Inflammatory macrophage (primary cell): ENCODE measurements at regions not wholly inside any gene's neighbourhood (a gene's known extent, or its start where the extent isn't known, plus 50 kb on each side); places are given as distances from the start of the nearest gene placed in this dataset.
"Not testable (repeated sequence)": the region's sequence is repeated elsewhere in the genome, so short reads cannot be mapped to it uniquely, and the experiment has no call there.

Experiments
- DNase-seq, 2 donors: peaks; one replicate each; pipeline ENCODE4 v3.0.0-alpha.2; 2020 to 2022

DNA sequence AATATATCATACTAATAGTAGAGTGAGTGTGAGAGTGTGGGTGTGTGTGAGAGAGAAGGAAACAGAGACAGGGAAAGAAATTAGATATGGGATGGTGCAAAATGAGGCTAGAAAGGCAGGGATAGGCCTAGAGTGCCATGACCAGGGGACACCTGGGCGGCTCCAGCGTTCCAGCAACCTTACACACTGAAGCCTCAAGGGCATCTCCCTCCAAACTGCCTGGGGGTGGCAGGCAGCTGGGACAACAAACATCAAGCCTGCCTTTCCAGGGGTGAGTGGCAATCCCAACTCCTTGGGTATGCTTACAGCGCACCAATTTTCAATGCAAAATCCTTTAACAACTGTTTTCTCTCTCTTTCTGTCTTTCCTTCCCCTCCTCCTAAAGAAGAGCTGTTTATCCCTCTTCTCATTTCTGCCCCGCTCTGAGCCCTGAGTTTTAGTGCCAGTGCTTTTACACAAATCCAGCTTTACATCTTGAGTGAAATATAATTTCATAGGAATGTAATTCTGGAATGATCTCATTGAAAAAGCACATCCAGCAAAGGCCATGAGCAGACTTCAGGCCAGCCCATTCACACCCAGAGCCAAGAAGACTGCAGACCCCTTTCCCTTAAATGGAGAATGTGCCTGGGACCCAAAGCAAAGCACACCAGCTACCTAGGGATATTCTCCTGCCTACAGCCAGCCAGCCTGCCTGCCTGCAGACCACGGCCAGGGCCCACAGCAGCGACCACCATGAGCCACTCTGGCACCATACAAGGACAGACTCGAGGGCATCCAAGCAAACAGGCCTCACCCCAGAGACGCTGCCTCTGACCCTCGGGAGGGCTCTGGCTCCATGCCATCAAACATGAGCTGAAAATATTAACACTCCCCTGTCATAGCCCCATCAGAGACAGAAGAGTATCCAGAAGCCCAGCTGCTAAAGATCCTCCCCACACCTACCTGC is 90.3 kb downstream of the RPL27A start:
- DNase-seq: no peak

DNA sequence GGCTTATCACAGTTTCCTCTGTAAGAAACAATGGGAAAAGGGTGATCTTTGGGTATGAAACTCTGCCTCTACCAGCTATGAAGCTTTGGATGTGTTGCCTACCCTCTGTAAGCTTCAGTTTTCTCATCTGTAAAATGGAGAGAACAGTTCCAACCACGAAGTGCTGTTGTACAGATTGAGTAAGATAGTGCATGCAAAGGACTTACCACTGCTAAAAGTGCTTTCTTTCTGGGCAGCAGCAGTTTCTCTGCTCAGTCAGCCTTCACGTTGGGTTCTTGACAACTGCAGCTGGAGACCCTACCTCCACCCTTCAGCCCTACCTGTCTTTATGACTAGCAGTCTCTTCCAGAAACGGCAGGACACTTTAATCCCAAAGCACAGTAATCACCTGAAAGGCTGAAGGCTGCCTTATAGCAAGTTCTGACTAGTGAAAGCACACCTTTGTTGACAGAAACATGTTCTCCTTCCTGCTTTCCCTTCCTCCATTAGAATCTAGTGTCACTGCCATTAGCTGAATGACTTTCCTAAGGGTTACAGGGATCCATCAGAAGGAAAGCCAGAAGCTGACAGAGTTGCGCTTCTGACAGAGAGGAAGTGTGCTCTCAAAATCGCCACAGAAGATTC is 91.4 kb downstream of the RPL27A start:
- DNase-seq: peak in 1 of 2 donors; percentile 5

DNA sequence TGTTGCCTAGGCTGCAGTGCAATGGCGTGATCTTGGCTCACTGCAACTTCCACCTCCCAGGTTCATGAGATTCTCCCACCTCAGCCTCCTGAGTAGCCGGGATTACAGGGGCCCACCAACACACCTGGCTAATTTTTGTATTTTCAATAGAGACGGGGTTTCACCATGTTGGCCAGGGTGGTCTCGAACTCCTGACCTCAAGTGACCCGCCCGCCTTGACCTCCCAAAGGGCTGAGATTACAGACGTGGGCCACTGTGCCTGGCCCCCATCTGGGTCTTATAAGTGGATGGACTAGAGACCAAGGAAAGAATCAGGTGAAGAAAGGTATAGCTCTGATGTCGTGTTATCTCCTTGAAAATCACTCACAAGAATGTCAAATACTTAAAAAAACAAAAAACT is 92.3 kb downstream of the RPL27A start:
- not testable (repeated sequence) for DNase-seq

DNA sequence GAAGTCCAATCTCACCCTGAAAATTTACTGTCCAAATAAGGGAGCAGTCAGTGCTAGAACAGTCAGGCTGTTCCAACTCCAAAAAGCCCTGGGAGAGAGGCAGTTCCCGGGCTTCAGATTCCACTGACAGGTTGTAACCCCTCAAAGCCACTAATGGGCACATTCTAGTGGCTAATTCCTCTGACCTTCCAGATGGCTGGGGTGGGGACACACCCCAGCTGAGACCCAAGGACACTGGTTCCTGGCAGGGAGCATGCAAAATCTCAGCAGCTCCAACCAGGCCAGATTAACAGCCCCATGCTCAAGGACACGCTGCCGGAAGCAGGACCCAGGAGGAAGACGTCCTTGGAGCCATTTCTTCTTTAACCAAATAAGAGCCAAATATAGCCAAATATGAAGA is 92.7 kb downstream of the RPL27A start:
- DNase-seq: no peak

DNA sequence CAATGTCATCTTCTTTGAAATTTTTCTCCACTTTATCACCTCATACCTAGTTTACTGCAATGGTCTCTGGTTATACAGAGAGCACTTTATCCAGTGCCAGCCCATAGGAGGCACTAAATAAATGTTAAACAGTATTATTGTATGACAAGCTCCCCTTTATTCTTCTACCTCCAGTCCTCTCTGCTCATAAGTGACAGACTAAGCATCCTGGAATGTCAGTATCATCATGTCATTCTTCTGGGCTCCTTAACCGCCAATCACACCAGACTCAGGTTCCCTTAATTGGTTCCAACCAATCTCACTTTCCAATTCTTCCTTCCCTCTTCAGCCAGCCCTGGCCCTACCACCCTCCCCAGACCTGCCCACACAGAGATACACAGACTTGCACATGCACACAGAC is 93.1 kb downstream of the RPL27A start:
- no peak for DNase-seq

DNA sequence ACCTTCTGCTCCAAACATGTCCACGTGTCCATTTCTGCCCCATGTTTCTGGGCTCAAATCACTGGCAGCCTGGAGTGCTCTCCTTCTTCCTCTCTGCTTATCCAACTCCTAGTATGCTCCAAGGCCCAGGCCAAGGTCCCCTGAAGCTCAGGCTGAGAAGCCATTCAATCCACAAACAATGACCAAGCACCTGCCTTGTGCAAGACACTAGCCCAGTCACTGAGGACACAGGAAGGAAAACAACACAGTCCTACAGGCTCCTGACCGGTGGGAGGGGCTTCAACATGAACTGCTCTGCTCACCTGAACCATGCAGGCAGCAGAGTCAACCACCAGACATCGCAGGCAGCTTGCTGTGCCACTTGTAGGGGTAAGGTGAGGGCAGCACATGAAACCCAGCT is 93.6 kb downstream of the RPL27A start:
- DNase-seq: no peak

DNA sequence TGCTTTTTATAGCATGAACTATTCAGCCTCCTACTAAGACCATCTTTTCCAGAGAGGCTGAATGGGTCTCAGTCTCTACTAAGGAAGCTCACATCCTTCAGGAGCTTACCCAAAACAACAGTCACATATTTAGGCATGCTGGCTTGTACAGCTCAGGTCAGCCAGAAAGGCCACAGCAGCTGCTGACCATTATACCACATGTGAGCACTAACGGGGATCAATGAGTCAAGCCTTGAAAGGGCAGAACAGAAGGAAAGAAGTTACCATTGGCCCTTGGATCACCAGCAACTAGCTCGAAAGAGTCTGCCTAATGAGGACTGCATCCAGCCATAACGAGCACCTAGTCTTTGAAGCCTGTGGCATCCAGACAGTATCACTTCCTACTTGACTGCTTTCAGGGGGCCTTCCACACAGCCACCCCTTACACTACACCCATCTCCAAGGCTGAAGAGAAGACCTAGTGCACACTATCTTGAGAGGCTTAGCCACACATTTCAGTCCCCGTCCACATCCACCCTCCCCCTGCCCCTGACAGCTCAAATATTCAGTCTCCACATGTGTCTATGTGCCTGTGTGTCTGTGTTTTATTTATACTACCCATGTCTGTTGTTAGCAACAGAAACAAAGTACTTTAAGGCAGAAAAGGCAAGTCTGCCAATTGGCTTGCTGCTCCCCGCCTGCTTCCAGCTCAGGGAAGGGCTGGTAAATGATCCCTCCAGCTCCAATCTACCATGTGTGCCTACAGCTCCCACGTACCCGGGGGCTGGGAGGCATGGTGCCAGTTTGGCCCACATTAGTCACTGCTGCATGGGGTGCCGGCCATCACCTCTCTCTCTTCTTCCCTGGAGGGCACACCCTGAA is 95.5 kb downstream of the RPL27A start:
- no peak for DNase-seq

DNA sequence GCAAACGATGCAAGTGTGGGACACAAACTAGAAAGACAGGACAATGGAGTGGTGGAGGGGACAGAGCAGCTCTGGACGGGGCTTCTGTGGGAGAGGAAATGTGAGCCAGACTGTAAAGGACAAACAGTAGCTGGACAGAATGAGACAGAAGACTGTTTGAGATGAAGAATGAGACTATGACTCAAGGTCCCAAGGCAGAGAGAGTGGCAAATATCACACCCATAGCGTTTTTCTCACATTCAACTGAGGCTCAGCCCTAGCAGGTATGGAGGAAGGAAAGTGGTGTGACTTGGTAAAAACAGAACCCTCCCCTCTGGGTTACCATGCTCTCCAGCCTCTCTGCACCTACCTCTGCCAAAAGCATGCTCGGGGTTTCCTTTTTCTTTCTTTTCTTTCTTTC is 96.5 kb downstream of the RPL27A start:
- no peak for DNase-seq

DNA sequence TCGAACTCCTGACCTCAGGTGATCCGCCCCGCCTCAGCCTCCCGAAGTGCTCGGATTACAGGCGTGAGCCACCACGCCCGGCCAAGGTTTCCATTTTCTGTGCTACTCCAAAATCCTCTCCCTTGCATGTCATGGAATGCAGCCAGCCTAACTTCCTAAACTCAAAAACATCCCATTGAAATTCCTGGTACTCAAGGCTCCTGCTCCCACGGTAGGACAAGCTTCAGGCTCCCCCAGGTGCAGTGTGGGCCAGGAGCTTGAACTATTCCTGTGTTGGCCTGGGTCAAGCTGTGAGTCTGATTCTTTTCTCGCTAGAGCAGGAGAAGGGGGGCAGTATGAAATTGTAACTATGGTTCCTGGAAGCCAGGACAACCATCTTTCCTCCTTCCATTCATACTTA is 97.1 kb downstream of the RPL27A start:
- DNase-seq: no peak

DNA sequence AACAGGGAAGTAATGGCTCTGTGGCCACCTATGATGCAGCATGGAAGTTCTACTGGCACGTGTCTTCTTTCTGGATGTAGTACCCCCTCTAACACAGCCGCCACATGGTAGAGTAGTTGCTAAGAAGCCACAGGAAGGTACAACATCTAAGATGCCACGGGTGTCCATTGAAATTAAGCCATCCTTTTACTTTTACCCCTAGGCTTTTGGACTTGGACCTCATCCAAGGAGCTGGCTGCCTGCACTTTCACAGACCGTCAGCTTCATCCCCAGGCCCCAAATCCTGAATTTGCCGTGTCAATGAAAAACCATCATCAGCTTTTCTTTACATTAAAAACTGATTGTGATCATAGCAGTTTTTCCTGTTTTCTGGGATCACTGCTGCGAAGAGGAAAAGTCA is 102.4 kb downstream of the RPL27A start:
- no peak for DNase-seq

DNA sequence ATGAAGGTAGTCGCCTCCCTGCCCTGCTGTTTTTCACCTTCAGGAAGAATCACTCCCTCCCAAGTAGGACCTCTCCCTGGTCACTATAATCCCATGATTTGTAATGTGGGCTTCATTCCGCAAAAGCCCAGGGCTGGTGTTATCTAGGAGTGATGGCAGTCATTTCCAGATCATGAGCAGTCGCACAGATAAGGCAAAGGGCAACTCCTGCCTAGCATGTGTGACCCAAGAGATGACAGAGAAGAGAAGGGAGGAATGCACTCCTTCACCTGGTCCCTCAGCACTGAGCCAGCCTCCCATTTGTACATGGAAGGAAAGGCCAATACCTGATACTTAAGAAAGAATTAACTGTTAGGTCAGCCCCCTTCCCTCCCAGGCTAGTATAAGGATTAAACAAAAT is 102.9 kb downstream of the RPL27A start:
- no peak for DNase-seq

DNA sequence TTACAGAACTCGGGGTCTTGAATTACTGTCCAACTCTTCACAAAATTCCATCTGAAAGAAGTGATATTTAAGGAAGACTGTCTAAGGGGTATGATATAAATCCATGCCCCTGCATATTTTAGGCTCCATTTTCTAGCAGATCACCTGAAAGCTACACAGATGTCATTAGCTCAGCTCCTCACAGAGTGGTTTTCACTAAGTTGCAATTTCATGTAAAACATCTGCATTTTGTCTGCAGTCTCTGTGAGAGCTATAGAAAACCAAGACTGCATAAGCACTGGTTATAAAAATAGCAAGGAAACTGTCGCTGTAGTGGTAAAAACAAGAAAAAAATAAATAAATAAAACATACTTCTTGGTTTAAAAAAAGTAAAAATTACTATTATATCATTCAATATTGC is 103.4 kb downstream of the RPL27A start:
- DNase-seq: no peak

DNA sequence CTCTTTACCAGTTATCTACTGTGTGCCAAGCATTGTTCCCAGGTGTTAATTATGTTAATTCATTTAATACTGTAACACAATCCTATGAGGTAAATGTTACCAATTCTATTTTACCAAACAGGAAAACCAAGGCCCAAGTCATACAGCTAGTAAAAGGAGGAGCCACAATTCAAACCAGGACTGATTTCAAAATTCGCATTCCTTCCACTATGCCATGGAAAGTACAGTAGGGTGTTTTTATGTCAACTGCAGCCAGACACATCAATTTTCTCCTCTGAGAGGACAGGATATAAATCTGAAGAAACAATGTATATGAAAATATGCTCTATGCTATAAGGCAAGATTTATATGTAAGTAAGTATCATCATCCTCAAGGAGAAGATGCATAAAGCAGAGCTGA is 104.3 kb downstream of the RPL27A start:
- no peak for DNase-seq

DNA sequence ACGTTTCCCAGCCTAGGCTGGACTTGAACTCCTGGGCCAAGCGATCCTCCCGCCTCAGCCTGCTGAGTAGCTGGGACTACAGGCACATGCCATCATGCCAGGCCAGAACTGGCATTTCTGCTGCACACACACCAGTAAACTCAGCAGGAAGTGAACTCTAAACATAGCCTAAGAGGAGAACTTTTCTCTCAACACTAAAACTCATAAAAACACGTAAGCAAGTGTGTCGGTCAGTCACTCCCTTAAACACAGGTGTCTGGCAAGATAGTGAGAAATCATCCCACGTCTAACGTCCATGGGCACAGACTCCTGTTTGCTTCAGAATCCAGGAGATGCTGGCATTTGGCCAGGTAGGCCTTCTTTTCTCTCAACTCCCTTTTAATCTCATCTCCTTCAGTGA is 104.8 kb downstream of the RPL27A start:
- no peak for DNase-seq

DNA sequence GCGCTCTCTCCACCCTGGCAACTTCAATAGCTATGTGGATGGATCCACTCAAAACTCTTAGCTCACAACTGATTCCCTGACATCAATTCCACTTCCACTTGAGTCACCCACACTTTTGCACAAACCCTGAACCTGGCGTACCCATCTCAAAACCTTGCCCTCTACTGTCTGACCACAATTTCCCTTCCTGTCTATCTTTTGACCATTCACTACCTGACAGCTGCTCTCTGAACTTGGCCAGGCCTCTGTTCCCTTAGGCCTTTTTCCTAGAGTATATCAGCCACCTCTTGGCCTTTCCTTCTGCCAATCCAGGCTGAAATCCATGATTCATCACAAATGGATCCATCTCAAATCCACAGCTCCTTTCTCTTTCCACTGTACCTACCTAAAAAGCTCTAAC is 106.0 kb downstream of the RPL27A start:
- no peak for DNase-seq

DNA sequence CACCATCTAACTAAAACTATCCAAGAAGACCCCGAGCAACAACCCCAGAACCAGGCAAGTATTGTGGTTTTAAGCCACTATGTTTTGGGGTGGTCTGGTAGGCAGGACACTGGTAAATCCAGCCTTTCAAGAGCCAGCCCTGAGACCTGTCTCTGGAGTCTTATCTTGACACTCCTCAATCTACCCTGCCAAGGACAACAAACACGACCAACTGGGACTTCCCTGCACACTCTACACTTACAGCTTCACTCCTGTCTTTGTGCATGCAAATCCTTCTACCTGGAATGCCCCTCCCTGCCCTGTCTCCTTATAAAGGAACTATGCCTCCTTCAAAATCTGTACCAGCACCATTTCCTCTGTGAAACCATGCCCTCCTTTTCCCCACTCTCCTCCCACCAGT is 107.3 kb downstream of the RPL27A start:
- DNase-seq: no peak

DNA sequence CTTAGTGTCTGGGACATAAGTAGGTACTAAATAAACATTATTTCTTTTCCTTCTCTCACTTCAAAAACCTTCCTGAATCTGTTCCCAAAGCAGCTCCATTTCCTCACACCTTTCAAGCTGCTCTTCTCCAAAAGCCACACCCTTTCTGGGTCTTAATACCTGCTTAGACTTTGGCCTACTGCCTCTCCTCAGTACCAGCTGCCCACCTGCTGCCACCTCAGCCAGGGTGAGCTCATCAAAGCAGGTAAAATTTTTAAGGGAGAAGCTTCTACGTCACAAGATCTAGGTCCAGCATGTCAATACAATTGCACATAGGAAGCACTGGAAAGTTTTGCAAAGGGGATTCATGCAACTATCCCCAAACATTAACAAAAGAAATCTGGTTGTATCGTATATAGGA is 108.4 kb downstream of the RPL27A start:
- DNase-seq: no peak

DNA sequence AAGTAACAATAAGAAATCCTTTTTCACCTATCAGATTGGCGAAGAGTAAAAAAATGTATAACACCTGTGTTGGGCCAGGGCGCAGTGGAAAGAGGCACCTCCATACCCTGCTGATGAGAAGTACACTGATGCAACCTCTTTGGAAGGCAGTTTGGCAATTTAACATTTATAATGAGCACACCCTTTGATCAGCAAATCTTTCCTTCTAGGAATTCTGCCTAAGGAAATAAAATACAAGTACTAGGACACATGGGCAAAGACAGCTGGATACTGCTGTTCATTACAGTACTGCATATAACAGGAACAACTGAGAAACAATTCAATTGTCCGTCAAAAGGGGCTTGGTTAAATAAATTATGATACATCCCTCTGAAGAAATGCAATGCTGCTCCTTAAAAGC is 110.1 kb downstream of the RPL27A start:
- DNase-seq: no peak

DNA sequence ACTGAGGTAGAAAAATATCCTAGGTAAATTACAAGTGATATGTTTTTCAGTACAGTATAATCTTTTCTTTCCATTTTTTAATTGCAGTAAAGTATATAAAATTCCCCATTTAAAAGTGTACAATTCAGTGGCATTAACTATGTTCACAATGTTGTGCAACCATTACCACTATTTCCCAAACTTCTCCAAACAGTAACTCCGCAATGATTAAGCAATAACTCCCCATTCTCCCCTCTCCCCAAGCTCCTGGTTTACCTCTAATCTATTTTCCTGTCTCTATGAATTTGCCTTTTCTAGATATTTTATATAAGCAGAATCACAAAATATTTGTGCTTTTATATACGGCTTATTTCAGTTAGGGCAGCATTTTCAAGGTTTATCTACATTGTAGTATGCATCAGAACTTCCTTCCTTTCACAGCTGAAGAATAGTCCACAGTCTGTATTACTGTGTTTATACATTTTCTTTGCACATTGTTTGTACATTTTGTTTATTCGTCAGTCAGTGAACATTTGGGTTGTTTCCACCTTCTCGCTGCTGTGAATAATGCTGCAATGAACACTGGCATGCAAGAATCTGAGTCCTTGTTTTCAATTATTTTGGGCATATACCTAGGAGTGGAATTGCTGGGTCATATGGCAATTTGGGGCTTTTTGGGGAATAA is 110.7 kb downstream of the RPL27A start:
- DNase-seq: peak; percentile 16 to 49

DNA sequence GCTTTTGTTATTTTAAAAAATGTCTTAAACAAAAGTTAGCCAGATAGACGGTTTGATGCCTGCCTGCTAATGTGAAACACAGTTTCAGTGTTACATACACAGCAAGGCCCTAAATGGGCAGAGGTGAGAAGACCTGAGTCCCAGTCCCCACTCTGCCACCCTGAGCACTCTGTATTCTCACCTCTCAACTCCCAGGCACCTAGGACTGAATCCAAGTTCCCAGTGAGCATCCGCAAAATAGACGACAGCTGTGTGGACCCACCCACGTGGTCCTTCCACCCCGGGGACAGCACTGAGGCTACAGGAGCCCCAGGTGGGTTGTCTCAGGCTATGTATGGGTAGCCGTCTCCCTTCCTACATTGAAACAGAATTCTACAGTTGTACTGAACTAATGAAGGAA is 111.5 kb downstream of the RPL27A start:
- DNase-seq: no peak

DNA sequence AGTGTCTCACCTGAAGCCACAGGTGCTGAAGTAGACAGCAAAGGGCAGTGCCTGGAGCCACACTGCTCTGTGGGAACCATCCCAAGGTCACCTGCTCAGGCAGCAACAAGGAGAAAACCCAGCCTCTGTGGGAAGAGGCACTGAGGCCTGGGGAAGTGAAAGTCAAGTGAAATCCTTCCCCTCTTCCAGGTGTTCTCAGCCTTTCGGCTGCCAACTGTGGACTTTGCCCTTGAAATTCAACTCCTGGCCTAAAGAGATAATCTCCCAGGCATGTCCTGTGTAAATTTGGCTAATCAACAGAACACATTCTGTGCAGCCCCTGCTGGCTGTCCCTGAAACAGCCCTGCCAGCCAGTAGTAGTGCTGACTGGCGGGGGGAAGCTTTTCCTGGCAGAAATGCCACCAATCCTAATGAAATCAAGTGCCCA is 112.1 kb downstream of the RPL27A start:
- no peak for DNase-seq

DNA sequence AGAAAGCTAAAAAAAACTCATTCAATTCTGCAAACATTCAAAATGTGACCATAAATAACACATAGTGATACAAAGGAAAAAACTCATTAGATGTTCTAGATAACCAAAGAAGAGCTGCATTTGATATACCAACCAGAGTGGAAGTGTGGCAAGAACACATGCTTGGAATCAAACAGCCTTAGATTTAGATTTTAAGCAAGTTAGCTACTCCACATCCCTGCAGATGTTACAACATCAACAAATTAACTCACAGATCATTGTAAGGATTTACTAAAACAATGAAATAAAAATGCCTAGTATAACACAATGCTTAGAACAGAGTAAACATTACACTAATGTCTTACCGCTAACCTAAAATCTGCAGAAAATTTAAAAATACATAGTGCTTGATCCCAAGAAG is 114.0 kb upstream of the AKIP1 start:
- DNase-seq: no peak

DNA sequence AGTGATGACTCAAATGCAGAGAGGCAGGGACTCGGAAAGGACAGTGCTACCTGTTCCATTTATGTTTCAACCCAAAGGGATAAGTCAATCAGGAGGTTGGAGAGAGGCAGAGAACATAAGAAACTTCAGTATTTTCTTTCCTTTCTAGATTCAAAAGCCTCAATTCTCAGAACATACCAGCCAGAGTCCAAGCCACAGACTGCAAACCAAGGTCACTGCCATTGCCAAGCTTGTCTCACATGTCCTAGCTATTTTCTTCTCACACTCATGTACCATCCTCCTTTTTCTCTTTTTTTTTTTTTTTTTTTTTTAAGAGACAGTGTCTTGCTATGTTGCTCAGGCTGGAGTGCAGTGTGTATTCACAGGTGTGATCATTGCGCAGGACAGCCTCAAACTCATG is 111.7 kb upstream of the AKIP1 start:
- DNase-seq: no peak
